ENCODE measurements at regions not wholly inside any gene's neighbourhood (a gene's known extent, or its start where the extent isn't known, plus 50 kb on each side); places are given as distances from the start of the nearest gene placed in this dataset.

GRCh38 chr5:98464737-98465330, 308.6 kb upstream of the RGMB start:
- TF ChIP-seq CTCF (IDR thresholded peaks at IDR 0.05; ENCODE audit: low read length) (no peak), EZH2 (IDR thresholded peaks at IDR 0.05; ENCODE audit: borderline replicate concordance, low read length) (no peak)

Measured in OCI-LY1 (cell line).